Panc1 (cell line): ENCODE measurements at regions not wholly inside any gene's neighbourhood (a gene's known extent, or its start where the extent isn't known, plus 50 kb on each side); places are given as distances from the start of the nearest gene placed in this dataset.

Source experiments
- ATAC-seq: fragments of 200-7000 bp; cut with Tn5 transposase; 2 replicates; pipeline ENCODE4 v1.9.1; 2020; ENCODE audit warnings: mild to moderate bottlenecking, moderate library complexity
- BruUV-seq: library from RNA; stranded (reverse); fragments of 400-500 nt; replicated peaks from 2 replicates; lab custom pipeline; 2021; lab: Mats Ljungman, UMichigan
- CTCF ChIA-PET: fragments of 300-600 bp; sonication (Branson Sonifier 250); formaldehyde crosslinking; loops from one replicate; lab custom pipeline; 2022; ENCODE audit warnings: antibody characterized with exemption; lab: Charles Lee
- POLR2A ChIA-PET: fragments of 300-600 bp; sonication (Branson Sonifier 250); formaldehyde crosslinking; loops from one replicate; lab custom pipeline; 2022; ENCODE audit warnings: antibody characterized with exemption; lab: Charles Lee
- DNase-seq: peaks from one replicate; pipeline ENCODE4 v3.0.0-alpha.2; 2010; ENCODE audit warnings: low read depth, low spot score
- H3K27ac ChIP-seq: 2 replicates; pipeline ENCODE4 v1.5.1; 2011; ENCODE audit warnings: mild to moderate bottlenecking, low read length, inconsistent platforms
- H3K27me3 ChIP-seq: fragments of 200-500 bp; sonication (Bioruptor generic); 2 replicates; pipeline ENCODE4 v1.6.0; 2014; ENCODE audit warnings: low read length, inconsistent platforms; ENCODE audit not compliant: control insufficient read depth, insufficient read depth
- H3K36me3 ChIP-seq: fragments of 200-500 bp; sonication (Bioruptor generic); 2 replicates; pipeline ENCODE4 v1.5.1; 2014; ENCODE audit warnings: inconsistent platforms, mild to moderate bottlenecking, low read length, moderate library complexity; ENCODE audit not compliant: control insufficient read depth, insufficient read depth
- H3K4me1 ChIP-seq: 2 replicates; pipeline ENCODE4 v1.5.1; 2011; ENCODE audit warnings: inconsistent platforms, mild to moderate bottlenecking, low read length, moderate library complexity; ENCODE audit not compliant: control insufficient read depth, insufficient read depth
- H3K4me3 ChIP-seq, 2 experiments: 2 replicates each; pipeline ENCODE4 v1.5.1; 2011 to 2012; ENCODE audit warnings: low read depth in 2 of 2, low read length in 2 of 2, mild to moderate bottlenecking in 2 of 2, inconsistent platforms in 1 of 2, moderate library complexity in 1 of 2
- H3K9me3 ChIP-seq: fragments of 200-500 bp; sonication (Bioruptor generic); 2 replicates; pipeline ENCODE4 v1.5.1; 2014; ENCODE audit warnings: low read depth, mild to moderate bottlenecking, inconsistent platforms, low read length, moderate library complexity; ENCODE audit not compliant: control insufficient read depth, insufficient read depth
- POLR2AphosphoS5 ChIP-seq: IDR thresholded peaks from 2 replicates; pipeline ENCODE4 v1.6.1; 2012; ENCODE audit warnings: mild to moderate bottlenecking, low read depth, low read length, moderate library complexity
- SIN3A ChIP-seq: IDR thresholded peaks from 2 replicates; pipeline ENCODE4 v1.6.1; 2012; ENCODE audit warnings: low read depth, mild to moderate bottlenecking, low read length, moderate library complexity, borderline replicate concordance; ENCODE audit not compliant: insufficient read depth
- TCF7L2 ChIP-seq: IDR thresholded peaks from 2 replicates; pipeline ENCODE4 v1.6.1; 2011; ENCODE audit warnings: mild to moderate bottlenecking, low read depth, low read length, inconsistent platforms
- in situ Hi-C: cut with HindIII; loops from 2 replicates; pipeline ENCODE4 v1.10.0; 2016; ENCODE audit warnings: low sequenced_read_pairs, low pct_unique_long_range_greater_than_20kb
- intact Hi-C: fragments of 100-400 bp; cut with micrococcal nuclease; formaldehyde crosslinking; loops from one replicate; pipeline ENCODE4 v1.10.0; 2022; ENCODE audit not compliant: unreplicated experiment
- TF ChIP-seq, protein P1 (sequence below): fragments of 450-650 bp; IDR thresholded peaks from 2 replicates; pipeline ENCODE4 v1.5.1; 2017; ENCODE audit warnings: mild to moderate bottlenecking
- TF ChIP-seq, protein P2 (sequence below), 2 experiments: IDR thresholded peaks; 2 replicates each; pipeline ENCODE4 v1.6.1; 2011 to 2012; ENCODE audit warnings: low read depth in 2 of 2, control low read depth in 1 of 2, low read length in 1 of 2, mild to moderate bottlenecking in 1 of 2, moderate library complexity in 1 of 2; ENCODE audit not compliant: insufficient read depth in 1 of 2

DNA sequence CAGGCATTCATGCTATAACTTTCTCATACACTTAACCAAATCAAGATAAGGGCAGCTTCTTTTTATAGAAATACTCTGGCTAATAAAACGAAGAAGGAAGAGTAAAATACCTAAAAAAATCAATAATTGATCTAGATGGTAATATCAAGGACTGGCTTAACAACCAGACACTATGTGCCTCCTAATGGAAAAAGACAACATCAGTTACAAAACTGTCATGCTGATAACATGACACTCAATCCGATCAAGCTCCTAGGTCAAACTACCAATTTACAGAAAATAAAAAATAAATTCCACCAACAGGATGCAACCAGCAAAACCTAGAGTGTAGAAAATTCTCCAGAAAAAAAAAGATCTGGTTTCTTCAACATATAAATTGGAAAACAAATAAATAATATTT is 634.6 kb downstream of the IGSF11 start:
- no peaks in the 10 kb centered on the region for H3K4me1 ChIP-seq
- BruUV-seq = no TSS peak
- TF ChIP-seq, protein P1, sequence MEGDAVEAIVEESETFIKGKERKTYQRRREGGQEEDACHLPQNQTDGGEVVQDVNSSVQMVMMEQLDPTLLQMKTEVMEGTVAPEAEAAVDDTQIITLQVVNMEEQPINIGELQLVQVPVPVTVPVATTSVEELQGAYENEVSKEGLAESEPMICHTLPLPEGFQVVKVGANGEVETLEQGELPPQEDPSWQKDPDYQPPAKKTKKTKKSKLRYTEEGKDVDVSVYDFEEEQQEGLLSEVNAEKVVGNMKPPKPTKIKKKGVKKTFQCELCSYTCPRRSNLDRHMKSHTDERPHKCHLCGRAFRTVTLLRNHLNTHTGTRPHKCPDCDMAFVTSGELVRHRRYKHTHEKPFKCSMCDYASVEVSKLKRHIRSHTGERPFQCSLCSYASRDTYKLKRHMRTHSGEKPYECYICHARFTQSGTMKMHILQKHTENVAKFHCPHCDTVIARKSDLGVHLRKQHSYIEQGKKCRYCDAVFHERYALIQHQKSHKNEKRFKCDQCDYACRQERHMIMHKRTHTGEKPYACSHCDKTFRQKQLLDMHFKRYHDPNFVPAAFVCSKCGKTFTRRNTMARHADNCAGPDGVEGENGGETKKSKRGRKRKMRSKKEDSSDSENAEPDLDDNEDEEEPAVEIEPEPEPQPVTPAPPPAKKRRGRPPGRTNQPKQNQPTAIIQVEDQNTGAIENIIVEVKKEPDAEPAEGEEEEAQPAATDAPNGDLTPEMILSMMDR = no peak
- TF ChIP-seq SIN3A = no peak
- no peak for TF ChIP-seq TCF7L2
- TF ChIP-seq POLR2AphosphoS5 = no peak
- H3K36me3 ChIP-seq = no peaks in the 10 kb centered on the region
- H3K27me3 ChIP-seq = no peaks in the 10 kb centered on the region
- no peak overlapping the region for H3K27ac ChIP-seq
- in situ Hi-C loops = no loop called here
- CTCF ChIA-PET = no interaction called here
- POLR2A ChIA-PET = no interaction called here
- no peak overlapping the region for H3K4me3 ChIP-seq
- H3K9me3 ChIP-seq = no peaks in the 10 kb centered on the region
- DNase-seq = no peak
- intact Hi-C loops = no loop called here
- ATAC-seq = no peak

DNA sequence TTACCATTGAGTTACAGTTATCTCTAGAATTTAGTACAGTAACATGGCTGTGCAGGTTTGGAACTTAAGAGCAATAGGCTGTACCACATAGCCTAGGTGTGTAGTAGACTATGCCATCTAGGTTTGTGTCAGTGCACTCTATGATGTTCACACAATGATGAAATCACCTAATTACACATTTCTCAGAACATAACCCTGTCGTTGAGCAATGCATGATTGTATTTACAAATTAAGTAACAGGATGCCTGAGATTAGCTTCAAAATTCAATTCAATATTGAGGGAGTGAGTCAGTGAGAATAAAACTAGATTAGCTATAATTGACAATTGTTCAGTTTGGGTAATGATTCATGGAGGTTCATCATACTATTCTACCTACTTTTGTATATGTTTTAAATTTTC is 633.8 kb downstream of the IGSF11 start:
- TF ChIP-seq POLR2AphosphoS5 = no peak
- TF ChIP-seq TCF7L2 = no peak
- TF ChIP-seq, protein P1 = no peak
- TF ChIP-seq, protein P2, sequence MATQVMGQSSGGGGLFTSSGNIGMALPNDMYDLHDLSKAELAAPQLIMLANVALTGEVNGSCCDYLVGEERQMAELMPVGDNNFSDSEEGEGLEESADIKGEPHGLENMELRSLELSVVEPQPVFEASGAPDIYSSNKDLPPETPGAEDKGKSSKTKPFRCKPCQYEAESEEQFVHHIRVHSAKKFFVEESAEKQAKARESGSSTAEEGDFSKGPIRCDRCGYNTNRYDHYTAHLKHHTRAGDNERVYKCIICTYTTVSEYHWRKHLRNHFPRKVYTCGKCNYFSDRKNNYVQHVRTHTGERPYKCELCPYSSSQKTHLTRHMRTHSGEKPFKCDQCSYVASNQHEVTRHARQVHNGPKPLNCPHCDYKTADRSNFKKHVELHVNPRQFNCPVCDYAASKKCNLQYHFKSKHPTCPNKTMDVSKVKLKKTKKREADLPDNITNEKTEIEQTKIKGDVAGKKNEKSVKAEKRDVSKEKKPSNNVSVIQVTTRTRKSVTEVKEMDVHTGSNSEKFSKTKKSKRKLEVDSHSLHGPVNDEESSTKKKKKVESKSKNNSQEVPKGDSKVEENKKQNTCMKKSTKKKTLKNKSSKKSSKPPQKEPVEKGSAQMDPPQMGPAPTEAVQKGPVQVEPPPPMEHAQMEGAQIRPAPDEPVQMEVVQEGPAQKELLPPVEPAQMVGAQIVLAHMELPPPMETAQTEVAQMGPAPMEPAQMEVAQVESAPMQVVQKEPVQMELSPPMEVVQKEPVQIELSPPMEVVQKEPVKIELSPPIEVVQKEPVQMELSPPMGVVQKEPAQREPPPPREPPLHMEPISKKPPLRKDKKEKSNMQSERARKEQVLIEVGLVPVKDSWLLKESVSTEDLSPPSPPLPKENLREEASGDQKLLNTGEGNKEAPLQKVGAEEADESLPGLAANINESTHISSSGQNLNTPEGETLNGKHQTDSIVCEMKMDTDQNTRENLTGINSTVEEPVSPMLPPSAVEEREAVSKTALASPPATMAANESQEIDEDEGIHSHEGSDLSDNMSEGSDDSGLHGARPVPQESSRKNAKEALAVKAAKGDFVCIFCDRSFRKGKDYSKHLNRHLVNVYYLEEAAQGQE (IDR thresholded peaks at IDR 0.05; ENCODE audit: insufficient read depth in 1 of 2, low read depth in 2 of 2, low read length in 1 of 2) = no peak
- no peak for TF ChIP-seq SIN3A
- intact Hi-C loops (no loop called here), in situ Hi-C loops (no loop called here)
- Histone ChIP-seq H3K36me3 (no peaks in the 10 kb centered on the region), H3K4me1 (no peaks in the 10 kb centered on the region), H3K27ac (no peak overlapping the region), H3K4me3 (no peak overlapping the region), H3K27me3 (no peaks in the 10 kb centered on the region), H3K9me3 (no peaks in the 10 kb centered on the region)
- no TSS peak for BruUV-seq
- CTCF ChIA-PET = no interaction called here
- no peak for ATAC-seq
- POLR2A ChIA-PET = no interaction called here
- DNase-seq = no peak
